ENCODE measurements at regions not wholly inside any gene's neighbourhood (a gene's known extent, or its start where the extent isn't known, plus 50 kb on each side); places are given as distances from the start of the nearest gene placed in this dataset.
"Not testable (repeated sequence)": the region's sequence is repeated elsewhere in the genome, so short reads cannot be mapped to it uniquely, and the experiment has no call there.

DNA sequence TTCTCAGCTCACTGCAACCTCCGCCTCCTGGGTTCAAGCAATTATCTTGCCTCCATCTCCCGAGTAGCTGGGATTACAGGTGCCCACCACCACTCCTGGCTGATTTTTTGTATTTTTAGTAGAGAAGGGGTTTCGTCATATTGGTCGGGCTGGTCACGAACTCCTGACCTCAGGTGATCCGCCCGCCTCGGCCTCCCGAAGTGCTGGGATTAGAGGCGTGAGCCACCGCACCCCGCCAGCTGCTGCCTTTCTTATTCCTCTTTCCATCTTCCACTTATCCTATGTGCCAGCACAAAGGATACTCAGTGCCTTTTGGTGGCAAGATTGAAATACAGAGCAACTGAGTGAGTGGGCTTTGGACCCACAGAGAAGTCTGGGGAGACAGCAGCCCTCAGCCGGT lies 97.6 kb upstream of the HES1 start:
- intact Hi-C loops (cut with micrococcal nuclease); H3K27ac Mint-ChIP-seq; H3K4me3 Mint-ChIP-seq: not testable (repeated sequence)

DNA sequence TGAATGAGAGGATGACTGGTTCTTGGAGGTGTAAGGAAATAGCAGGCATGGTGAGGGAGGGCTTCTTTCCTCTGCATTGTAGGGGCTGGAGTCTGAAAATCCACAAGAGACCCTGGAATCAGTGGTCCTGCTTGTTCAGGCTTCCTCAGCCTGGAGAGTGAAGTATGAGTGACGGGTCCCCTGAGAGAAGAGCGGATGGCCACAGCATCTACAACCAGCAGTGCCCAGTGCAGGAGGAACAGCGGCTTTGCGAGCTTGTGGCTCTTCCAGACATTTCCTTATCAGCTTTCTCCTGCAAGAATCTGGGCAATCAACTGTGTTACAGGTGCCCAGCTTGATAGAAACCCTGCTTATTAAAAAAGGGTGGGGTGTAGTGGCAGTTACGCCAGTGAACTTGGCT lies 97.0 kb upstream of the HES1 start:
- H3K27ac Mint-ChIP-seq: no peak overlapping the region

More for the DNA sequence above, 97.6 kb upstream of the HES1 start:
- CTCF ChIA-PET (ENCODE audit: partially characterized antibody): interaction anchor here (0.7 kb wide), 1 partner anchor 208 kb away, joined by 3 read pairs; no protein-coding TSS in a partner anchor
- H3K36me3 Mint-ChIP-seq; H3K9me3 Mint-ChIP-seq; H3K27ac ChIP-seq (ENCODE audit: low read depth, low read length); DNase-seq; POLR2A ChIA-PET (ENCODE audit: partially characterized antibody); H3K4me1 ChIP-seq (ENCODE audit: insufficient read depth, low read length); H3K9me3 ChIP-seq (ENCODE audit: control insufficient read depth in 1 of 2, low read length in 2 of 2); H3K4me3 ChIP-seq (ENCODE audit: low read length in 2 of 2); H3K27me3 Mint-ChIP-seq; H3K36me3 ChIP-seq (ENCODE audit: insufficient read depth, low read length); H3K27me3 ChIP-seq (ENCODE audit: insufficient read depth, low read length); H3K4me1 Mint-ChIP-seq: not testable (repeated sequence)

DNA sequence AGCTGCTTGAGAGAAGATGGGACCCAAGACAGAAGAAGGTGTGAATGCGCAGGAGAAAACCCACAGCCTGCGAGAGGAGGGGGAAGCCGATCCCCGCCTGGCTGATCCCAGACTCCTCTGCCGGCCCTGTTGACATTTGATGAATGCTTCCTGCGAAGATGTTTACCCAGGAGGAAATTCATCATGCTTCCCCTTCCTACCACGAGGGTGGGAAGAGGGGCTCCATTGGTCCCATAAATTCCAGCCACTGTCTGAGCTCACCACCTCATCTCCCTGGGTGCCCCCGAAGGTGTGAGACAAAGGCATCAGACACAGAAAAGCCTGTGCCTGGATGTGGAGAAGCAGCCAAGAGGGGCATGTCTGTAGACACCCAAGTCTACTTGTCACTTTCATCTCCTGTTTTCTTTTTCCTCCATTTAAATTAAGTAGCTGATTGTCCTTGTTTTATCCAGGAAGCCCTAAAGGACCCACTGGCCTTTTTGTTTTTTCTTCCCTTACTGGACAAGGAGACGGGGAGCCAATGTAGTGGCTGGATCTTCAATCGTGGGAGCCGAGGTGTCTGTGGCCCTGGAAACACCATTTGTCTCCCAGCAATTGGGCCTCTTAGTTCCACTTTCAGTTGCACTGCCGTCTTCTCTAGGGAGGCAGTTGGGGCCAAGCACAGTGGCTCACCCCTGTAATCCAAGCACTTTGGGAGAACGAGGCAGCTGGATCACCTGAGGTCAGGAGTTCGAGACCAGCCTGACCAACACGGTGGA lies 95.3 kb upstream of the HES1 start:
- no peaks in the 10 kb centered on the region for H3K9me3 ChIP-seq (ENCODE audit: control insufficient read depth in 1 of 2, low read length in 2 of 2)
- H3K4me1 ChIP-seq (ENCODE audit: insufficient read depth, low read length): no peaks in the 10 kb centered on the region
- DNase-seq: no peak
- peaks cover 0 to 2% (median 0%) of the 10 kb centered on the region in 8 donors for H3K9me3 Mint-ChIP-seq
- H3K4me1 Mint-ChIP-seq: no peaks in the 10 kb centered on the region
- no peaks in the 10 kb centered on the region for H3K36me3 Mint-ChIP-seq
- H3K36me3 ChIP-seq (ENCODE audit: insufficient read depth, low read length): no peaks in the 10 kb centered on the region
- H3K27me3 ChIP-seq (ENCODE audit: insufficient read depth, low read length): no peaks in the 10 kb centered on the region
- intact Hi-C loops (cut with micrococcal nuclease): no loop called here
- H3K27me3 Mint-ChIP-seq: peaks cover 0 to 1% of the 10 kb centered on the region in 2 donors
- H3K4me3 ChIP-seq (ENCODE audit: low read length in 2 of 2): no peak overlapping the region
- H3K27ac Mint-ChIP-seq: no peak overlapping the region
- ChIA-PET CTCF (ENCODE audit: partially characterized antibody) (interaction anchor here (0.7 kb wide), 1 partner anchor 78 kb away, joined by 4 read pairs; no protein-coding TSS in a partner anchor), POLR2A (ENCODE audit: partially characterized antibody) (no interaction called here)
- no peak overlapping the region for H3K27ac ChIP-seq (ENCODE audit: low read depth, low read length)
- no peak overlapping the region for H3K4me3 Mint-ChIP-seq

More for the DNA sequence above, 97.0 kb upstream of the HES1 start:
- H3K36me3 Mint-ChIP-seq: no peaks in the 10 kb centered on the region
- H3K36me3 ChIP-seq (ENCODE audit: insufficient read depth, low read length): no peaks in the 10 kb centered on the region
- no peak overlapping the region for H3K27ac ChIP-seq (ENCODE audit: low read depth, low read length)
- no peak for DNase-seq
- no peaks in the 10 kb centered on the region for H3K4me1 ChIP-seq (ENCODE audit: insufficient read depth, low read length)
- ChIA-PET POLR2A (ENCODE audit: partially characterized antibody) (no interaction called here), CTCF (ENCODE audit: partially characterized antibody) (no interaction called here)
- peaks cover 0 to 2% (median 0%) of the 10 kb centered on the region in 8 donors for H3K9me3 Mint-ChIP-seq
- H3K4me3 ChIP-seq (ENCODE audit: low read length in 2 of 2): no peak overlapping the region
- H3K27me3 Mint-ChIP-seq: peaks cover 1 to 3% of the 10 kb centered on the region in 2 donors
- H3K9me3 ChIP-seq (ENCODE audit: control insufficient read depth in 1 of 2, low read length in 2 of 2): no peaks in the 10 kb centered on the region
- no peaks in the 10 kb centered on the region for H3K27me3 ChIP-seq (ENCODE audit: insufficient read depth, low read length)
- no peaks in the 10 kb centered on the region for H3K4me1 Mint-ChIP-seq
- intact Hi-C loops (cut with micrococcal nuclease): no loop called here
- H3K4me3 Mint-ChIP-seq: no peak overlapping the region

DNA sequence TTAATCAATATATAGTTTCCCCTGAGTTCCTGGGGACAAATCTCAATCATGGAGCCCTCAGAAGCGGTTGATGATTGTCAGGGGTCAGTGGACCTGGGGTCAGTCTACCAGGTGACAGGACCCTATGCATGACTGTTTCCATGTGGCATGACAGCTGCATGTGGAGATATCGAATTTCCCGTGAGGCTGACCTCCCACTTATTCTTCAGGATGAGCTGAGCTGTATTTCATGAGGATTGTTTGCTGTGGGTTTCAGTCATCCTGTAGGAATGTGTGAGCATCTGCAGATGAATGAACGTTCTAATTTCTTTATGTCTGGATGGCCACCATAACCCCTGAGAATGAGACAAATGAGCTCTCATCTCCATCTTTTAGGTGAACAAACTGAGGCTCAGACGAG lies 93.0 kb upstream of the HES1 start:
- no peaks in the 10 kb centered on the region for H3K9me3 ChIP-seq (ENCODE audit: control insufficient read depth in 1 of 2, low read length in 2 of 2)
- Mint-ChIP-seq H3K27me3 (no peaks in the 10 kb centered on the region), H3K27ac (no peak overlapping the region), H3K4me3 (no peak overlapping the region), H3K9me3 (peaks cover 0 to 2% (median 0%) of the 10 kb centered on the region in 8 donors), H3K4me1 (no peaks in the 10 kb centered on the region), H3K36me3 (no peaks in the 10 kb centered on the region)
- H3K36me3 ChIP-seq (ENCODE audit: insufficient read depth, low read length): no peaks in the 10 kb centered on the region
- H3K27ac ChIP-seq (ENCODE audit: low read depth, low read length): no peak overlapping the region
- H3K27me3 ChIP-seq (ENCODE audit: insufficient read depth, low read length): no peaks in the 10 kb centered on the region
- intact Hi-C loops (cut with micrococcal nuclease): no loop called here
- no peak for DNase-seq
- POLR2A ChIA-PET (ENCODE audit: partially characterized antibody): no interaction called here
- no peak overlapping the region for H3K4me3 ChIP-seq (ENCODE audit: low read length in 2 of 2)
- CTCF ChIA-PET (ENCODE audit: partially characterized antibody): no interaction called here
- H3K4me1 ChIP-seq (ENCODE audit: insufficient read depth, low read length): no peaks in the 10 kb centered on the region

DNA sequence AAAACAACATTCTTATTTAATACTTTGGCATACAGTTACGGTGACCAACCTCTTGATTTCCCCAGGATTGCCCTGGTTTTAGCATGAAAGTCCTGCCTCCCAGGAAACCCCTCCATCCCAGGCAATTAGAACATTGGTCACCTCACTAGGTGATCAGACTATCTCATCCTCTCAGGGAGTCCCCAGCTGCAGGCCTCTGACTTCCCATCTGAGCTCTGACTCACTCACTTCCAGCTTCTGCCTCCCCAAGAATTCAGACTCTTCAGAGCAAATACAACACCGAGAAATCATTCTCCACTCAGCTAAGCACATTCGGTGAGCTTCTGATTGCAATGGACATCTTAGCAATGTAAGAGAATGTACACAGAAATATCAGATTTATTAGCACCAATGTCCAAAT lies 92.4 kb upstream of the HES1 start:
- ChIA-PET CTCF (ENCODE audit: partially characterized antibody) (no interaction called here), POLR2A (ENCODE audit: partially characterized antibody) (no interaction called here)
- no peaks in the 10 kb centered on the region for H3K36me3 Mint-ChIP-seq
- no peak overlapping the region for H3K4me3 Mint-ChIP-seq
- Histone ChIP-seq H3K4me3 (ENCODE audit: low read length in 2 of 2) (no peak overlapping the region), H3K36me3 (ENCODE audit: insufficient read depth, low read length) (no peaks in the 10 kb centered on the region), H3K27ac (ENCODE audit: low read depth, low read length) (no peak overlapping the region), H3K9me3 (ENCODE audit: control insufficient read depth in 1 of 2, low read length in 2 of 2) (no peaks in the 10 kb centered on the region), H3K27me3 (ENCODE audit: insufficient read depth, low read length) (no peaks in the 10 kb centered on the region), H3K4me1 (ENCODE audit: insufficient read depth, low read length) (no peaks in the 10 kb centered on the region)
- DNase-seq: no peak
- no peaks in the 10 kb centered on the region for H3K4me1 Mint-ChIP-seq
- H3K27me3 Mint-ChIP-seq: no peaks in the 10 kb centered on the region
- H3K27ac Mint-ChIP-seq: no peak overlapping the region
- intact Hi-C loops (cut with micrococcal nuclease): no loop called here
- peaks cover 0 to 2% (median 0%) of the 10 kb centered on the region in 8 donors for H3K9me3 Mint-ChIP-seq

DNA sequence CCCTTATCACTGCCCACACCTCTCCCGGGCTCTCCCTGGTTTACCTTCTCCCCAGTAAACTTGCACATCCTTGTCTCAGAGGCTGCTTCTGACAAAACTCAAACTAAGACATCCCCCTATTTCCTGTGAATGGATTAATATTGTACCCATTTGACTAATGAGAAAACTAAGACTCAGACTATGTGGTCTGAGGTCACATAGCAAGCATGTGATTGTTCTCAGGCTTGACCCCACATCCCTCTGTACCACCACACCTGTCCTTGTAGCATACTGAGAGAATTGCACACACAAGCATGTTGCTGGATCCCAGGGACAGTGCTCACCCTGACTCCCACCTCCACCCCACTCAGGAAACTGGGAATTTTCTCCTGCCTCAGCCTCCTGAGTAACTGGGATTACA lies 90.7 kb upstream of the HES1 start:
- peaks cover 0 to 1% of the 10 kb centered on the region in 2 donors for H3K27me3 Mint-ChIP-seq
- no peaks in the 10 kb centered on the region for H3K4me1 ChIP-seq (ENCODE audit: insufficient read depth, low read length)
- no peak overlapping the region for H3K27ac ChIP-seq (ENCODE audit: low read depth, low read length)
- no peaks in the 10 kb centered on the region for H3K36me3 ChIP-seq (ENCODE audit: insufficient read depth, low read length)
- CTCF ChIA-PET (ENCODE audit: partially characterized antibody): interaction anchor here (1.1 kb wide), 1 partner anchor 10 kb away, joined by 3 read pairs; no protein-coding TSS in a partner anchor
- H3K9me3 Mint-ChIP-seq: peaks cover 0 to 4% (median 3%) of the 10 kb centered on the region in 8 donors
- no peak for DNase-seq
- no peak overlapping the region for H3K4me3 Mint-ChIP-seq
- POLR2A ChIA-PET (ENCODE audit: partially characterized antibody): no interaction called here
- H3K4me1 Mint-ChIP-seq: no peaks in the 10 kb centered on the region
- peaks cover 0 to 2% of the 10 kb centered on the region in 2 donors for H3K36me3 Mint-ChIP-seq
- no peaks in the 10 kb centered on the region for H3K27me3 ChIP-seq (ENCODE audit: insufficient read depth, low read length)
- no peak overlapping the region for H3K4me3 ChIP-seq (ENCODE audit: low read length in 2 of 2)
- peak overlapping the region in 1 of 7 donors; percentile 43 for H3K27ac Mint-ChIP-seq
- intact Hi-C loops (cut with micrococcal nuclease): no loop called here
- no peaks in the 10 kb centered on the region for H3K9me3 ChIP-seq (ENCODE audit: control insufficient read depth in 1 of 2, low read length in 2 of 2)

DNA sequence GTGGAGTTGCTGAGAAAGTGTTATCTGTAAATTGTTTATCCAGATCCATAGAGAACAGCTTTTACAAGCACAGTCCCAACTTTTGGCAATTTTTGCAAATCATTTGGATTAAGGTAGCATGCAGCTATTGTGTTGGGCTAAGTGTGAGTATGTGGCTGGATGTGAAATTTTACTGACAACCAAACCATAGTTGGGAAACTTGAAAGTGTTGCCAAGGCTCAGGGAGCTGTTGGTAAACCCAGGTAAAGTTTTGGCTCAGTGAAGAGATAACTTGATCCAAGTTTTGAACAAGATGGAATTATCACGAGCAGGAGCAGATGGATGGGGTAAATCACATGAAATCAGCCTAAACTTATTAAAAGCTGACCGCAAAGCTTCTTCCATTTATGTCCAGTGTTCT lies 90.0 kb upstream of the HES1 start:
- Mint-ChIP-seq H3K4me3 (no peak overlapping the region), H3K27ac (no peak overlapping the region), H3K36me3 (peaks cover 0 to 4% of the 10 kb centered on the region in 2 donors), H3K4me1 (no peaks in the 10 kb centered on the region), H3K9me3 (peaks cover 0 to 10% (median 9%) of the 10 kb centered on the region in 8 donors), H3K27me3 (peaks cover 0 to 2% of the 10 kb centered on the region in 2 donors)
- Histone ChIP-seq H3K27ac (ENCODE audit: low read depth, low read length) (no peak overlapping the region), H3K36me3 (ENCODE audit: insufficient read depth, low read length) (no peaks in the 10 kb centered on the region), H3K4me1 (ENCODE audit: insufficient read depth, low read length) (no peaks in the 10 kb centered on the region), H3K27me3 (ENCODE audit: insufficient read depth, low read length) (no peaks in the 10 kb centered on the region), H3K4me3 (ENCODE audit: low read length in 2 of 2) (no peak overlapping the region), H3K9me3 (ENCODE audit: control insufficient read depth in 1 of 2, low read length in 2 of 2) (peaks cover 0 to under 1% of the 10 kb centered on the region in 2 donors)
- CTCF ChIA-PET (ENCODE audit: partially characterized antibody): interaction anchor here (1.1 kb wide), 1 partner anchor 9 kb away, joined by 3 read pairs; no protein-coding TSS in a partner anchor
- POLR2A ChIA-PET (ENCODE audit: partially characterized antibody): no interaction called here
- intact Hi-C loops (cut with micrococcal nuclease): no loop called here
- no peak for DNase-seq

All from CD4-positive, alpha-beta memory T cell (primary cell).